Spleen (tissue), 11 donors: ENCODE measurements at regions not wholly inside any gene's neighbourhood (a gene's known extent, or its start where the extent isn't known, plus 50 kb on each side); places are given as distances from the start of the nearest gene placed in this dataset.

ENCODE experiments used
- DNase-seq: peaks from one replicate; pipeline ENCODE4 v3.0.0-alpha.2; 2020
- H3K27ac ChIP-seq, 8 donors: fragments of 200-600 bp; sonication (generic) in 7 of 8; 1 replicate in 4 of 8; 2 replicates in 4 of 8; pipeline versions ENCODE4 v1.5.0 to v1.8.0; 2016 to 2021; ENCODE audit warnings: inconsistent platforms in 4 of 8, mild to moderate bottlenecking in 4 of 8, moderate library complexity in 1 of 8
- H3K27me3 ChIP-seq, 7 donors: fragments of 200-600 bp; sonication (generic) in 6 of 7; replicated peaks in 1 of 7; 1 replicate in 4 of 7; 2 replicates in 3 of 7; pipeline versions ENCODE4 v1.5.0 to v1.8.0; 2016 to 2021; ENCODE audit warnings: inconsistent platforms in 3 of 7, mild to moderate bottlenecking in 1 of 7
- H3K36me3 ChIP-seq, 6 donors: fragments of 200-600 bp; sonication (generic) in 5 of 6; 1 replicate in 4 of 6; 2 replicates in 2 of 6; pipeline versions ENCODE4 v1.5.0 to v1.8.0; 2016 to 2021; ENCODE audit warnings: inconsistent platforms in 2 of 6
- H3K4me1 ChIP-seq, 6 donors: fragments of 200-600 bp; sonication (generic) in 5 of 6; 1 replicate in 3 of 6; 2 replicates in 3 of 6; pipeline versions ENCODE4 v1.5.0 to v1.8.0; 2016 to 2021; ENCODE audit warnings: inconsistent platforms in 3 of 6
- H3K4me3 ChIP-seq, 8 donors: fragments of 200-600 bp; sonication (generic) in 7 of 8; 1 replicate in 4 of 8; 2 replicates in 4 of 8; pipeline versions ENCODE4 v1.5.0 to v1.8.0; 2016 to 2021; ENCODE audit warnings: inconsistent platforms in 4 of 8, mild to moderate bottlenecking in 4 of 8, moderate library complexity in 2 of 8
- H3K9me3 ChIP-seq, 8 donors: fragments of 200-600 bp; sonication (generic) in 7 of 8; 1 replicate in 4 of 8; 2 replicates in 4 of 8; pipeline versions ENCODE4 v1.5.0 to v1.8.0; 2016 to 2021; ENCODE audit warnings: inconsistent platforms in 4 of 8
- POLR2A ChIP-seq, 3 donors: fragments of 450-650 bp; IDR thresholded peaks; one replicate each; pipeline ENCODE4 v1.5.1; 2017; ENCODE audit warnings: antibody characterized with exemption in 3 of 3, mild to moderate bottlenecking in 1 of 3
- POLR2AphosphoS5 ChIP-seq, 3 donors: sonication (generic); formaldehyde crosslinking; IDR thresholded peaks; one replicate each; pipeline ENCODE4 v1.5.1; 2017; ENCODE audit warnings: antibody characterized with exemption in 3 of 3
- WGBS, 5 donors: extraction: QIAGEN DNeasy Blood & Tissue Kit in 3 of 5; methylation state at CpG; one replicate each; pipeline versions ENCODE4 v1.1.5 to v1.1.7; 2013 to 2018; 5-methylcytosine and 5-hydroxymethylcytosine counted together
- intact Hi-C: fragments of 100-400 bp; cut with DNase I; formaldehyde crosslinking; loops from one replicate; pipeline ENCODE4 v1.15.0; 2023; ENCODE audit warnings: low total_unique reads
- TF ChIP-seq, protein P1 (sequence below), 11 experiments: fragments of 200-600 bp in 7 of 11; fragments of 450-650 bp in 4 of 11; sonication (generic) in 4 of 11; IDR thresholded peaks in 8 of 11; conservative IDR thresholded peaks in 3 of 11; 1 replicate in 7 of 11; 2 replicates in 4 of 11; pipeline versions ENCODE4 v1.4.0 to v1.8.0; 2016 to 2021; ENCODE audit warnings: antibody characterized with exemption in 11 of 11, inconsistent platforms in 4 of 11, mild to moderate bottlenecking in 1 of 11
- donor health status: healthy with polysubstance abuse.
- donor health status: DM: no; HTN: no; CAD: no; lungs with moderate emphysema.
- donor health status: DM: no; HTN: no; CAD: no.
- donor health status: Bipolar disorder and iron deficiency.
- donor health status: healthy.
- donor health status: DM: no; HTN: no; CAD: no.
- donor health status: DM: yes; HTN: yes; CAD: no.

DNA sequence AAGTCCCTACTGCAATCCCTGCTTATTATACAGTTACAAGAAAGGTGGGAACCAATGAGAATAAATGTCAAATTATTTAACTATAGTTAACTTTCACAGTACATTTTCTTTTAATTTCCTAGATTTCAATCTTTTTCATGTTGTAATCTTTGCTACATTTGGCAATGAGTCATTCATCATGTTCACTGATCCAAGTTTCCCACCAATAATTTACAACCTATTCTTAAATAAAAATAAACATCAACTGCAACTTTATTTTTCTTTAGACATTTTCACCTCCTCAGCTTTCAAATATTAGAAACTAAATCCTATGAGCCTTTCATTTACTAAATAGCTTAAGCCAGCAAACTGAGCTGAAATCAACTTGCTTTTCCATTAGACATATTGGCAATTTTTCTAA lies 541.3 kb upstream of the BTBD3 start:
- intact Hi-C loops: no loop called here
- no peak overlapping the region for H3K4me3 ChIP-seq

DNA sequence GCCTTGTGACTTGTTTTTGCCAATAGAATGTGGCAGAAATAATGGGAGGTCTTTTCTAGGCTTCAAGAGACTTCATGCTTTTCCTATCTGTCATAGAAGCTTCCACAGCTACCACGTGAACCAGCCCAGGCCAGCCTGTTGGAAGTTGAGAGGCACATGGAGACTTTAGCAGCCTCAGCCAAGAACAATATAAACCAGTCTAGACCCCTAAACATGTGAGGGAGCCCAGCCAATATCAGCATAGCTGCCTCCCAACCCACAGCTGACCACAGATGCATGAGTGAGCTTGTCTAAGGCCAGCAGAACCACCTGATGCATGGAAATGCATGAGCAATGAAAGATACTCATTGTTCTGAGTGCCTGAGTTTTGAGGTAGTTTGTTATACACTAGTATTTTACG lies 540.7 kb upstream of the BTBD3 start:
- Histone ChIP-seq H3K36me3 (no peaks in the 10 kb centered on the region), H3K27ac (no peak overlapping the region)
- no peak for DNase-seq

More for the DNA sequence above, 541.3 kb upstream of the BTBD3 start:
- H3K36me3 ChIP-seq: no peaks in the 10 kb centered on the region
- TF ChIP-seq POLR2A (IDR thresholded peaks at IDR 0.05): no peak
- TF ChIP-seq POLR2AphosphoS5 (IDR thresholded peaks at IDR 0.05): no peak
- TF ChIP-seq, protein P1, sequence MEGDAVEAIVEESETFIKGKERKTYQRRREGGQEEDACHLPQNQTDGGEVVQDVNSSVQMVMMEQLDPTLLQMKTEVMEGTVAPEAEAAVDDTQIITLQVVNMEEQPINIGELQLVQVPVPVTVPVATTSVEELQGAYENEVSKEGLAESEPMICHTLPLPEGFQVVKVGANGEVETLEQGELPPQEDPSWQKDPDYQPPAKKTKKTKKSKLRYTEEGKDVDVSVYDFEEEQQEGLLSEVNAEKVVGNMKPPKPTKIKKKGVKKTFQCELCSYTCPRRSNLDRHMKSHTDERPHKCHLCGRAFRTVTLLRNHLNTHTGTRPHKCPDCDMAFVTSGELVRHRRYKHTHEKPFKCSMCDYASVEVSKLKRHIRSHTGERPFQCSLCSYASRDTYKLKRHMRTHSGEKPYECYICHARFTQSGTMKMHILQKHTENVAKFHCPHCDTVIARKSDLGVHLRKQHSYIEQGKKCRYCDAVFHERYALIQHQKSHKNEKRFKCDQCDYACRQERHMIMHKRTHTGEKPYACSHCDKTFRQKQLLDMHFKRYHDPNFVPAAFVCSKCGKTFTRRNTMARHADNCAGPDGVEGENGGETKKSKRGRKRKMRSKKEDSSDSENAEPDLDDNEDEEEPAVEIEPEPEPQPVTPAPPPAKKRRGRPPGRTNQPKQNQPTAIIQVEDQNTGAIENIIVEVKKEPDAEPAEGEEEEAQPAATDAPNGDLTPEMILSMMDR (IDR thresholded peaks at IDR 0.05 in 8 of 11, conservative IDR thresholded peaks at IDR 0.05 in 3 of 11): no peak
- no peak for DNase-seq
- peaks cover 0 to 20% (median 3%) of the 10 kb centered on the region in 8 donors for H3K9me3 ChIP-seq
- no peaks in the 10 kb centered on the region for H3K27me3 ChIP-seq
- H3K4me1 ChIP-seq: no peaks in the 10 kb centered on the region
- H3K27ac ChIP-seq: no peak overlapping the region

DNA sequence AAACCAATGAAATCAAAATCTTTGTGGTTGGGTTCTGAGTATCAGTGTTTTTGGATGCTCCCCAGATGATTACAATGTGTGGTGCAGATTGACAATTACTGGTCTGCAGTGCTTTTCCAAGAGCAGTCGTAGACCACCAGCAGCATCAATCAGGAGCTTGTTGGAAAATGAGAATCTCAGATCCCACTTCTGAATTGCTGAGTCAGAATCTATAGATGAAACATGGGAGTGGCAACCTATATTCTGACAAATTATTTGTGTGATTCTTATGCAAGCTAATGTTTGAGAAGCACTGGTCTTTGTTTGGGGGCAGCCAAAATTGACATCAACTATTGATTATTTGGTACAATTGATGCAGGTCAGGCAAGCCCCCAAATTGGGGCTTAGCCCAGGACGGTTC lies 539.9 kb upstream of the BTBD3 start:
- Histone ChIP-seq H3K27me3 (no peaks in the 10 kb centered on the region), H3K27ac (no peak overlapping the region), H3K36me3 (no peaks in the 10 kb centered on the region), H3K4me3 (no peak overlapping the region), H3K4me1 (no peaks in the 10 kb centered on the region), H3K9me3 (peaks cover 0 to 20% (median 3%) of the 10 kb centered on the region in 8 donors)
- intact Hi-C loops: no loop called here
- DNase-seq: no peak
- 85 to 88% (median 87%) methylated on average over 2 of the region's 2 CpGs for WGBS, 5 donors
- TF ChIP-seq POLR2AphosphoS5 (IDR thresholded peaks at IDR 0.05): no peak
- no peak for TF ChIP-seq POLR2A (IDR thresholded peaks at IDR 0.05)
- TF ChIP-seq, protein P1 (IDR thresholded peaks at IDR 0.05 in 8 of 11, conservative IDR thresholded peaks at IDR 0.05 in 3 of 11): no peak

More for the DNA sequence above, 540.7 kb upstream of the BTBD3 start:
- WGBS, 5 donors: 70 to 88% (median 83%) methylated on average over 2 of the region's 2 CpGs
- peaks cover 0 to 20% (median 3%) of the 10 kb centered on the region in 8 donors for H3K9me3 ChIP-seq
- intact Hi-C loops: no loop called here
- no peak overlapping the region for H3K4me3 ChIP-seq
- no peaks in the 10 kb centered on the region for H3K27me3 ChIP-seq
- no peaks in the 10 kb centered on the region for H3K4me1 ChIP-seq
- no peak for TF ChIP-seq POLR2AphosphoS5 (IDR thresholded peaks at IDR 0.05)
- no peak for TF ChIP-seq POLR2A (IDR thresholded peaks at IDR 0.05)

DNA sequence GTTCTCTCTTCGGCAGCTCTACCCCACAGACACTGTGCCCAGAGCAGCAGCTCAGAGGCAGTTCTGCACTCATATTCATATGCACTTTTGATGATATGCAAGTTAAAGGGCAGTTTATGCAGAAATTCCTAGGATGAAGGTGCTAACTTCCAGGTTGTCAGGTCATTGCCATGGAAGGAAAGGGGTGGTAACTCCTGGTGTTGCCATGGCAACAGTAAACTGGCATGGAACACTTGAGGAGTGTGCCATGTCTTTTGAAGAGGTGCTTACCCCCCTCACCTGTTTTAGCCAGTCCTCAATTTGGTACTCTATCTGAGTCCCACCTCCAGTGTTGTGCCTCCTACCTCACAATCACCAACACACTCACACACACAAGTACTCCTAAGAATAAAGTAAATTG lies 539.4 kb upstream of the BTBD3 start:
- Histone ChIP-seq H3K27me3 (no peaks in the 10 kb centered on the region), H3K9me3 (peaks cover 0 to 20% (median 3%) of the 10 kb centered on the region in 8 donors), H3K27ac (no peak overlapping the region), H3K36me3 (no peaks in the 10 kb centered on the region), H3K4me3 (no peak overlapping the region), H3K4me1 (no peaks in the 10 kb centered on the region)
- intact Hi-C loops: no loop called here
- TF ChIP-seq, protein P1 (IDR thresholded peaks at IDR 0.05 in 8 of 11, conservative IDR thresholded peaks at IDR 0.05 in 3 of 11): no peak
- TF ChIP-seq POLR2AphosphoS5 (IDR thresholded peaks at IDR 0.05): no peak
- no peak for TF ChIP-seq POLR2A (IDR thresholded peaks at IDR 0.05)
- 83 to 100% (median 92%) methylated on average over 1 of the region's 1 CpG for WGBS, 5 donors
- no peak for DNase-seq
